ENCODE measurements at regions not wholly inside any gene's neighbourhood (a gene's known extent, or its start where the extent isn't known, plus 50 kb on each side); places are given as distances from the start of the nearest gene placed in this dataset.

DNA sequence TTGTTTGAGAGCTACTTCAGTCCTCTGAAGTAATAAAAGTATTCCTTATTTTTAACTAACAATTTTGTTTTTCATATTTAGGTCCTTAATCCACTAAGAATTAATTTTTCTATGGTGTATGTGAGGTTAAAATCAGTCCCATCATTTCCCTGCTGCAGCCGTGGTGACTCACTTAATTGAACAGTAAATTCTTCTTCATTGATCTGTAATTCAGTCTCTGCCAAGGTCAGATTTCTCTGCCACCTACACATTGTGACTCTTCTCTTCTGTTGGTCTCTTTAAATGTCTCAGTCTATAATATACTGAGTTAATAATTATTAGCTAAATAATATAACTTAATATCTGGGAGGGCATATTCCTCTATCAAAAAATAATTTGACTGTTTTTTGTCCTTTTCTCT lies 262.3 kb downstream of the UTRN start (continued):
- TF ChIP-seq, protein P1, sequence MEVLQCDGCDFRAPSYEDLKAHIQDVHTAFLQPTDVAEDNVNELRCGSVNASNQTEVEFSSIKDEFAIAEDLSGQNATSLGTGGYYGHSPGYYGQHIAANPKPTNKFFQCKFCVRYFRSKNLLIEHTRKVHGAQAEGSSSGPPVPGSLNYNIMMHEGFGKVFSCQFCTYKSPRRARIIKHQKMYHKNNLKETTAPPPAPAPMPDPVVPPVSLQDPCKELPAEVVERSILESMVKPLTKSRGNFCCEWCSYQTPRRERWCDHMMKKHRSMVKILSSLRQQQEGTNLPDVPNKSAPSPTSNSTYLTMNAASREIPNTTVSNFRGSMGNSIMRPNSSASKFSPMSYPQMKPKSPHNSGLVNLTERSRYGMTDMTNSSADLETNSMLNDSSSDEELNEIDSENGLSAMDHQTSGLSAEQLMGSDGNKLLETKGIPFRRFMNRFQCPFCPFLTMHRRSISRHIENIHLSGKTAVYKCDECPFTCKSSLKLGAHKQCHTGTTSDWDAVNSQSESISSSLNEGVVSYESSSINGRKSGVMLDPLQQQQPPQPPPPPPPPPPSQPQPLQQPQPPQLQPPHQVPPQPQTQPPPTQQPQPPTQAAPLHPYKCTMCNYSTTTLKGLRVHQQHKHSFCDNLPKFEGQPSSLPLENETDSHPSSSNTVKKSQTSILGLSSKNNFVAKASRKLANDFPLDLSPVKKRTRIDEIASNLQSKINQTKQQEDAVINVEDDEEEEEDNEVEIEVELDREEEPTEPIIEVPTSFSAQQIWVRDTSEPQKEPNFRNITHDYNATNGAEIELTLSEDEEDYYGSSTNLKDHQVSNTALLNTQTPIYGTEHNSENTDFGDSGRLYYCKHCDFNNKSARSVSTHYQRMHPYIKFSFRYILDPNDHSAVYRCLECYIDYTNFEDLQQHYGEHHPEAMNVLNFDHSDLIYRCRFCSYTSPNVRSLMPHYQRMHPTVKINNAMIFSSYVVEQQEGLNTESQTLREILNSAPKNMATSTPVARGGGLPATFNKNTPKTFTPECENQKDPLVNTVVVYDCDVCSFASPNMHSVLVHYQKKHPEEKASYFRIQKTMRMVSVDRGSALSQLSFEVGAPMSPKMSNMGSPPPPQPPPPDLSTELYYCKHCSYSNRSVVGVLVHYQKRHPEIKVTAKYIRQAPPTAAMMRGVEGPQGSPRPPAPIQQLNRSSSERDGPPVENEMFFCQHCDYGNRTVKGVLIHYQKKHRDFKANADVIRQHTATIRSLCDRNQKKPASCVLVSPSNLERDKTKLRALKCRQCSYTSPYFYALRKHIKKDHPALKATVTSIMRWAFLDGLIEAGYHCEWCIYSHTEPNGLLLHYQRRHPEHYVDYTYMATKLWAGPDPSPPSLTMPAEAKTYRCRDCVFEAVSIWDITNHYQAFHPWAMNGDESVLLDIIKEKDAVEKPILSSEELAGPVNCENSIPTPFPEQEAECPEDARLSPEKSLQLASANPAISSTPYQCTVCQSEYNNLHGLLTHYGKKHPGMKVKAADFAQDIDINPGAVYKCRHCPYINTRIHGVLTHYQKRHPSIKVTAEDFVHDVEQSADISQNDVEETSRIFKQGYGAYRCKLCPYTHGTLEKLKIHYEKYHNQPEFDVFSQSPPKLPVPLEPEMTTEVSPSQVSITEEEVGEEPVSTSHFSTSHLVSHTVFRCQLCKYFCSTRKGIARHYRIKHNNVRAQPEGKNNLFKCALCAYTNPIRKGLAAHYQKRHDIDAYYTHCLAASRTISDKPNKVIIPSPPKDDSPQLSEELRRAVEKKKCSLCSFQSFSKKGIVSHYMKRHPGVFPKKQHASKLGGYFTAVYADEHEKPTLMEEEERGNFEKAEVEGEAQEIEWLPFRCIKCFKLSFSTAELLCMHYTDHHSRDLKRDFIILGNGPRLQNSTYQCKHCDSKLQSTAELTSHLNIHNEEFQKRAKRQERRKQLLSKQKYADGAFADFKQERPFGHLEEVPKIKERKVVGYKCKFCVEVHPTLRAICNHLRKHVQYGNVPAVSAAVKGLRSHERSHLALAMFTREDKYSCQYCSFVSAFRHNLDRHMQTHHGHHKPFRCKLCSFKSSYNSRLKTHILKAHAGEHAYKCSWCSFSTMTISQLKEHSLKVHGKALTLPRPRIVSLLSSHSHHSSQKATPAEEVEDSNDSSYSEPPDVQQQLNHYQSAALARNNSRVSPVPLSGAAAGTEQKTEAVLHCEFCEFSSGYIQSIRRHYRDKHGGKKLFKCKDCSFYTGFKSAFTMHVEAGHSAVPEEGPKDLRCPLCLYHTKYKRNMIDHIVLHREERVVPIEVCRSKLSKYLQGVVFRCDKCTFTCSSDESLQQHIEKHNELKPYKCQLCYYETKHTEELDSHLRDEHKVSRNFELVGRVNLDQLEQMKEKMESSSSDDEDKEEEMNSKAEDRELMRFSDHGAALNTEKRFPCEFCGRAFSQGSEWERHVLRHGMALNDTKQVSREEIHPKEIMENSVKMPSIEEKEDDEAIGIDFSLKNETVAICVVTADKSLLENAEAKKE (CRISPR knock-in tag; IDR thresholded peaks at IDR 0.05) = no peak
- no peak for TF ChIP-seq EZH2phosphoT487 (IDR thresholded peaks at IDR 0.05; ENCODE audit: unreplicated experiment)

DNA sequence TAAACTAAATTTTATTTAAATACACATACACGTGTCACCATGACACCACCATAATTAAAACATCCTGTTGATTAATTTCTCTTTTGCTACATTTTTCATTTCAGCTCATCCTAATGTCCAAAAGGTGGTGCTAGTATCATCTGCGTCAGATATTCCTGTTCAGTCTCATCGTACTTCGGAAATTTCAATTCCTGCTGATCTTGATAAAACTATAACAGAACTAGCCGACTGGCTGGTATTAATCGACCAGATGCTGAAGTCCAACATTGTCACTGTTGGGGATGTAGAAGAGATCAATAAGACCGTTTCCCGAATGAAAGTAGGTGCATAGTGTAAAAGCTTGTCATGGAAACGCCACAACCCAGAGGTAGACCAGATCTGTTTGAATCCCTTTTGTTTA lies 263.4 kb downstream of the UTRN start:
- Histone ChIP-seq H2AFZ (no peak overlapping the region), H3K36me3 (ENCODE audit: insufficient read depth) (no peaks in the 10 kb centered on the region), H3K79me2 (replicated peaks; ENCODE audit: insufficient read depth) (no peaks in the 10 kb centered on the region), H3K27ac (ENCODE audit: low read depth) (no peak overlapping the region), H3K27me3 (ENCODE audit: insufficient read depth) (no peaks in the 10 kb centered on the region), H3F3A (replicated peaks; ENCODE audit: low read depth) (no peaks in the 10 kb centered on the region), H3K4me3 (no peak overlapping the region), H3K9me2 (ENCODE audit: insufficient read depth) (no peaks in the 10 kb centered on the region), H3K4me2 (no peak overlapping the region), H4K20me1 (replicated peaks; ENCODE audit: insufficient read depth) (no peaks in the 10 kb centered on the region), H3K4me1 (ENCODE audit: insufficient read depth) (peaks cover under 1% of the 10 kb centered on the region; the same call in 1 of the 2 replicates)
- DNase-seq (ENCODE audit: low spot score) (no peak), ATAC-seq (no peak)
- Mint-ChIP-seq H3K27me3 (ENCODE audit: insufficient read depth, low read depth, poor library complexity) (peaks cover under 1% of the 10 kb centered on the region), H3K9me3 (no peaks in the 10 kb centered on the region; the same call in 2 of the 3 replicates), H3K36me3 (ENCODE audit: low read depth) (peaks cover 29% of the 10 kb centered on the region), H3K27ac (no peak overlapping the region), H3K4me1 (peaks cover 2% of the 10 kb centered on the region), H3K4me3 (no peak overlapping the region)
- TF ChIP-seq, protein P2, sequence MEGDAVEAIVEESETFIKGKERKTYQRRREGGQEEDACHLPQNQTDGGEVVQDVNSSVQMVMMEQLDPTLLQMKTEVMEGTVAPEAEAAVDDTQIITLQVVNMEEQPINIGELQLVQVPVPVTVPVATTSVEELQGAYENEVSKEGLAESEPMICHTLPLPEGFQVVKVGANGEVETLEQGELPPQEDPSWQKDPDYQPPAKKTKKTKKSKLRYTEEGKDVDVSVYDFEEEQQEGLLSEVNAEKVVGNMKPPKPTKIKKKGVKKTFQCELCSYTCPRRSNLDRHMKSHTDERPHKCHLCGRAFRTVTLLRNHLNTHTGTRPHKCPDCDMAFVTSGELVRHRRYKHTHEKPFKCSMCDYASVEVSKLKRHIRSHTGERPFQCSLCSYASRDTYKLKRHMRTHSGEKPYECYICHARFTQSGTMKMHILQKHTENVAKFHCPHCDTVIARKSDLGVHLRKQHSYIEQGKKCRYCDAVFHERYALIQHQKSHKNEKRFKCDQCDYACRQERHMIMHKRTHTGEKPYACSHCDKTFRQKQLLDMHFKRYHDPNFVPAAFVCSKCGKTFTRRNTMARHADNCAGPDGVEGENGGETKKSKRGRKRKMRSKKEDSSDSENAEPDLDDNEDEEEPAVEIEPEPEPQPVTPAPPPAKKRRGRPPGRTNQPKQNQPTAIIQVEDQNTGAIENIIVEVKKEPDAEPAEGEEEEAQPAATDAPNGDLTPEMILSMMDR (conservative IDR thresholded peaks at IDR 0.05; ENCODE audit: low read depth in 2 of 2) = peak in 1 of 2 experiments; percentile 16; a peak in 2 of 4 replicates
- TF ChIP-seq JUNB (IDR thresholded peaks at IDR 0.05; ENCODE audit: unreplicated experiment) = no peak

Data from GM23338 (cell line).